ENCODE measurements at regions not wholly inside any gene's neighbourhood (a gene's known extent, or its start where the extent isn't known, plus 50 kb on each side); places are given as distances from the start of the nearest gene placed in this dataset.

GRCh38 chr10:105679781-105680180, 1038.7 kb downstream of the SORCS3 start (continued):
- TF ChIP-seq CHD7 (IDR thresholded peaks at IDR 0.05; ENCODE audit: insufficient replicate concordance, low read length), result no peak
- no peak for TF ChIP-seq ATF3 (IDR thresholded peaks at IDR 0.05; ENCODE audit: insufficient read depth, low read depth, low read length)
- peak; percentile 30 to 50 (median 34); a peak in 3 of 4 replicates for TF ChIP-seq CTCF (IDR thresholded peaks at IDR 0.05; ENCODE audit: control extremely low read depth in 1 of 3, insufficient read depth in 1 of 3, low read depth in 1 of 3, low read length in 3 of 3)
- no peak for TF ChIP-seq NANOG (IDR thresholded peaks at IDR 0.05; ENCODE audit: insufficient read depth, low read depth, low read length, poor library complexity, severe bottlenecking)
- TF ChIP-seq TBP (IDR thresholded peaks at IDR 0.05; ENCODE audit: low read depth, low read length), result no peak
- peak; percentile 23 to 42; a peak in 3 of 4 replicates for TF ChIP-seq RAD21 (IDR thresholded peaks at IDR 0.05 in 1 of 2, conservative IDR thresholded peaks at IDR 0.05 in 1 of 2; ENCODE audit: low read depth in 2 of 2, low read length in 2 of 2)
- TF ChIP-seq POU5F1 (IDR thresholded peaks at IDR 0.05; ENCODE audit: low read depth, low read length), result no peak
